ENCODE measurements at regions not wholly inside any gene's neighbourhood (a gene's known extent, or its start where the extent isn't known, plus 50 kb on each side); places are given as distances from the start of the nearest gene placed in this dataset.
A peak's percentile ranks its signal among the peaks of the same experiment; 100 is the strongest.
"Not testable (repeated sequence)": the region's sequence is repeated elsewhere in the genome, so short reads cannot be mapped to it uniquely, and the experiment has no call there.

DNA sequence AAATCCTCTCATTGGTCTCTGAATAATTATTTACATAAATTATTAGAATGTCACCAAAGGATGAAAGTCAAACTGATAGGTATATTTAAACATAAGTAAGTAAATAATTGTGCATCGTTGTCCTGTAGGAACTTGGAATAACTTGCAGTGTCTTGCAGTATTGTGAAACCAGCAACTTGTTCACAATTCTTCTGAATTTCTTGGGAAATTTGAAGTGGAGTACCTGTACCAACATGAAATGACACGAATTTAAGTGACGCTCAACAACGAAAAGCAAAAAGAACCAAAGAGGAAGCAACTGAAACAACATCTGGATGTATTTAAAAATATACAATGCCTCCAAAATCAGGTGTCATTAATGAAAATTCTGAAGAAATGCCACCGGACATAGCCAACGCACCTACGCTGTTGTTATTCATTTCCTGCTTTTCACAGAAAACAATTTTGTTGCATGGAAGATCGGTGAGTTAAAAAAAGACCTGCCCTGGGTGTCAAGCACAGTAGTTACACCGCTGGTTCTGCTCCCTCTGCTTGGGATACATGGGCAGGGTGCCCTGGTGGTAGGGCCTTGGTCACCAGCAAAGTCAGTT is 112.5 kb downstream of the RPLP1 start:
- DNase-seq, result no peak
- Histone ChIP-seq H3K27me3 (no peaks in the 10 kb centered on the region), H3K4me3 (no peak overlapping the region), H3K27ac (no peak overlapping the region), H3K4me1 (peaks cover 0 to 21% (median 12%) of the 10 kb centered on the region in 4 donors), H3K9me3 (no peaks in the 10 kb centered on the region), H3K36me3 (no peaks in the 10 kb centered on the region)
- intact Hi-C loops (cut with DNase I; ENCODE audit: low total_unique reads), result no loop called here
- TF ChIP-seq, protein P1, sequence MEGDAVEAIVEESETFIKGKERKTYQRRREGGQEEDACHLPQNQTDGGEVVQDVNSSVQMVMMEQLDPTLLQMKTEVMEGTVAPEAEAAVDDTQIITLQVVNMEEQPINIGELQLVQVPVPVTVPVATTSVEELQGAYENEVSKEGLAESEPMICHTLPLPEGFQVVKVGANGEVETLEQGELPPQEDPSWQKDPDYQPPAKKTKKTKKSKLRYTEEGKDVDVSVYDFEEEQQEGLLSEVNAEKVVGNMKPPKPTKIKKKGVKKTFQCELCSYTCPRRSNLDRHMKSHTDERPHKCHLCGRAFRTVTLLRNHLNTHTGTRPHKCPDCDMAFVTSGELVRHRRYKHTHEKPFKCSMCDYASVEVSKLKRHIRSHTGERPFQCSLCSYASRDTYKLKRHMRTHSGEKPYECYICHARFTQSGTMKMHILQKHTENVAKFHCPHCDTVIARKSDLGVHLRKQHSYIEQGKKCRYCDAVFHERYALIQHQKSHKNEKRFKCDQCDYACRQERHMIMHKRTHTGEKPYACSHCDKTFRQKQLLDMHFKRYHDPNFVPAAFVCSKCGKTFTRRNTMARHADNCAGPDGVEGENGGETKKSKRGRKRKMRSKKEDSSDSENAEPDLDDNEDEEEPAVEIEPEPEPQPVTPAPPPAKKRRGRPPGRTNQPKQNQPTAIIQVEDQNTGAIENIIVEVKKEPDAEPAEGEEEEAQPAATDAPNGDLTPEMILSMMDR (IDR thresholded peaks at IDR 0.05), result no peak

DNA sequence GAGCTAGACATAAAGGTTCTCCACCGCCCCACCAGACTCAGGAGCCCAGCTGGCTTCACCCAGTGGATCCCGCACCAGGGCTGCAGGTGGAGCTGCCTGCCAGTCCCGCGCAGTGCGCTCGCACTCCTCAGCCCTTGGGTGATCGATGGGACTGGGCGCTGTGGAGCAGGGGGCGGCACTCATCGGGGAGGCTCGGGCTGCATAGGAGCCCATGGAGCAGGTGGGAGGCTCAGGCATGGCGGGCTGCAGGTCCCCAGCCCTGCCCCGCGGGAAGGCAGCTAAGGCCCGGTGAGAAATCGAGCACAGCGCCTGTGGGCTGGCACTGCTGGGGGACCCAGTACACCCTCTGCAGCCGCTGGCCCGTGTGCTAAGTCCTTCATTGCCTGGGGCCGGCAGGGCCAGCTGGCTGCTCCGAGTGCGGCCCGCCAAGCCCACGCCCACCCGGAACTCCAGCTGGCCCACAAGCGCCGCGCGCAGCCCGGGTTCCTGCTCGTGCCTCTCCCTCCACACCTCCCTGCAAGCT is 114.7 kb downstream of the RPLP1 start:
- H3K4me3 ChIP-seq; DNase-seq; H3K9me3 ChIP-seq; intact Hi-C loops (cut with DNase I; ENCODE audit: low total_unique reads); H3K36me3 ChIP-seq; H3K27me3 ChIP-seq: not testable (repeated sequence)
- H3K4me1 ChIP-seq, result peaks cover 0 to 21% (median 12%) of the 10 kb centered on the region in 4 donors
- H3K27ac ChIP-seq, result peak overlapping the region in 1 of 2 donors; percentile 45

DNA sequence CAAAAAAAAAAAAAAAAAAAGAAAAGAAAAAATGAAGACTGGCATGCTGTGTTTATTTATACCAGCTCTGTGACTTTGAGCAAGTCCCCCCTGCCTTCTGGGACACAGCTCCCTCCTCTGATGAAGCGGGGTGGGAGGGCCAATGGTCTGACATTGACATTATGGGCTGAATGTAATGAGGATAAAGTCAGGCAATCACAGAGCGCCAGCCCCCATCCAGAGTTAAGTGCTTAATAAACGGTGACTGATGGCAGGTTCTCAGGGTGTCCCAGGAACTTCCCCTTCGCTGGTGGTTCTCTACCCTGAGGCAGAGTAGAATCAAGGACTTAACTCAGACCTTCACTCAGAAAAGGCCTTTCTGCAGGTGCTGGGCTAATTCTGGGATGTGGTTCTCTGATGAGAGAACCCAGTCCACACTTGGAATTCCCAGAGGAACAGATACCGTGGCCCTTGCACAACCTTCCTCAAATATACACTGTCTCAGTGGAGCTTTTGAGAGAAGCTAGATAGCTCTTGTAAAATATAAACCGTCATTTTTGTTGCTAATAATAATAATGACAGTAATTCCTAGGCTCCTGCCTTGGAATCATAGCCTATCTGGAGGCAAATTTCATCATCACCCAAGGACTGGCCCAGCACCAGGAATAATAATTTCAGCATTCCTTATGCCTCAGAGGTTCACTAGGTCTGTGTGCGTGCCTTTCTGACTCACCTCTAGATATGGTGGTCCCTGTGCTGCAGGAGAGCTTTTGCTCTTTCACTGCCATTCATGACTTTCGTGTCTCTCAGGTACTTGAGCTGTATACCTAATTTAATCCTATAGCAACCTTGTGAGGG is 115.8 kb downstream of the RPLP1 start:
- peak in 1 of 2 donors; percentile 64 for DNase-seq
- Histone ChIP-seq H3K36me3 (no peaks in the 10 kb centered on the region), H3K4me3 (no peak overlapping the region), H3K9me3 (no peaks in the 10 kb centered on the region), H3K4me1 (peaks cover 0 to 21% (median 12%) of the 10 kb centered on the region in 4 donors), H3K27ac (peak overlapping the region; percentile 45 to 50), H3K27me3 (no peaks in the 10 kb centered on the region)
- intact Hi-C loops (cut with DNase I; ENCODE audit: low total_unique reads), result no loop called here
- TF ChIP-seq, protein P1 (IDR thresholded peaks at IDR 0.05), result no peak

DNA sequence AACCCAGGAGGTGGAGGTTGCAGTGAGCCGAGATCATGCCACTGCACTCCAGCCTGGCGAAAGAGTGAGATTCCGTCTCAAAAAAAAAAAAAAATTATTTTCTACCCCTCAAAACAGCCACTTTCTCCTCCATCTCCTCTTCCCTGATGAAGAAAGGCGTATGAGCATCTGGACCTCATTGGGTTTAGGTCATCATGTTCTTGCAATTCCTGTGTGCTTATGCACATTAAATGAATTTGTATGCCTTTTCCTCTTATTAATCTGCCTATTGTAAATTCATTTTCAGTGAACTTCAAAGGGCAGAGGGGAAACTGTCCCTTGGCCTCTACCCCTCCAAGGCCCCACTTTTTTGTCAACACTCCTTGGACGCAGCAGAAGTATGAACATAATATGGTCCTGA is 117.8 kb downstream of the RPLP1 start:
- peaks cover 0 to 21% (median 12%) of the 10 kb centered on the region in 4 donors for H3K4me1 ChIP-seq
- no peaks in the 10 kb centered on the region for H3K36me3 ChIP-seq
- intact Hi-C loops (cut with DNase I; ENCODE audit: low total_unique reads), result loop anchor here (10.0 kb wide), 1 partner anchor 524 kb away; the partner anchor contains the start of gene TLE3
- TF ChIP-seq, protein P1 (IDR thresholded peaks at IDR 0.05), result no peak
- H3K9me3 ChIP-seq, result no peaks in the 10 kb centered on the region
- H3K27ac ChIP-seq, result no peak overlapping the region
- H3K4me3 ChIP-seq, result no peak overlapping the region
- DNase-seq, result no peak
- no peaks in the 10 kb centered on the region for H3K27me3 ChIP-seq

DNA sequence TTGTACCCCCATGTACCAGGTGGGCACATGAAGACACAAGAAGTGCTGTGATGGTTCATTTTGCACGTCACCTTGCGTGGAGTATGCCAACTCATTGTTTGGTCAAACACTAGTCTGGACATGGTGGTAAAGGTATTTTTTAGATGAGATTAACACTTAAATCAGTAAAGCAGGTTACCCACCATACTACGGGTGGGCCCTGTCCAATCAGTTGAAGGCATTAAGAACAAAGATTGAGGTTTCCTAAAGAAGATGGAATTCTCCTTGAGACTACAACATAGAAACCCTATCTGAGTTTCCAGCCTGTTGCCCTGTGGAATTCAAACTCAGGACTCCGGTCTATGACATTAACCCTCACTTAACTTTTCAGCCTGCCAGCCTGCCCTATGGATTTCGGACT is 118.4 kb downstream of the RPLP1 start:
- no peak overlapping the region for H3K4me3 ChIP-seq
- H3K27me3 ChIP-seq, result no peaks in the 10 kb centered on the region
- H3K27ac ChIP-seq, result no peak overlapping the region
- H3K9me3 ChIP-seq, result no peaks in the 10 kb centered on the region
- TF ChIP-seq, protein P1 (IDR thresholded peaks at IDR 0.05), result no peak
- H3K36me3 ChIP-seq, result no peaks in the 10 kb centered on the region
- intact Hi-C loops (cut with DNase I; ENCODE audit: low total_unique reads), result loop anchor here (10.0 kb wide), 1 partner anchor 524 kb away; the partner anchor contains the start of gene TLE3
- no peak for DNase-seq
- H3K4me1 ChIP-seq, result peaks cover 0 to 21% (median 12%) of the 10 kb centered on the region in 4 donors

DNA sequence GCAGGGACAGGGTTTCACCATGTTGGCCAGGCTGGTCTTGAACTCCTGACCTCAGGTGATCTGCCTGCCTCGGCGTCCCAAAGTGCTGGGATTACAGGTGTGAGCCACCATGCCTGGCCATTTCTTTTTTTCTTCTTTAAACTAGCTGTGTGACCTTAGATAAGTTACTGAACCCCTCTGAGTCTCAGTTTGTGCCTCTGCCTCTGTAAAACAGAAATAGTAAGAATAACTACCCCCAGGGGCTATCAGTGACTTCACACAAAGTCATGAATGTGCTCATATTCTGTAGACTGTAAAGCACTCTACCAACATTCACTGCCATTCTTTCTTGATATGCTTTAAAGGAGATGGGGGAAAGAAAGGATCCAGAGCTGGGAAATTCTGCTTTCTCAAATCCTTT is 120.7 kb downstream of the RPLP1 start:
- not testable (repeated sequence) for H3K4me3 ChIP-seq, H3K27me3 ChIP-seq, H3K9me3 ChIP-seq, H3K27ac ChIP-seq, DNase-seq, H3K36me3 ChIP-seq
- intact Hi-C loops (cut with DNase I; ENCODE audit: low total_unique reads), result loop anchor here (10.0 kb wide), 1 partner anchor 522 kb away; the partner anchor contains the start of gene TLE3
- peaks cover 0 to 15% (median 7%) of the 10 kb centered on the region in 4 donors for H3K4me1 ChIP-seq
